Activated B cell treated with CpG ODN at 0.5 μM for 24 hours (primary cell): ENCODE measurements at regions not wholly inside any gene's neighbourhood (a gene's known extent, or its start where the extent isn't known, plus 50 kb on each side); places are given as distances from the start of the nearest gene placed in this dataset.

ENCODE experiments used
- ATAC-seq: fragments of 200-7000 bp; cut with Tn5 transposase; one replicate; pipeline ENCODE4 v1.10.0; 2021; ENCODE audit warnings: low read depth, mild to moderate bottlenecking, moderate library complexity
- CTCF ChIA-PET: fragments of 350-600 bp; sonication (Branson Sonifier 250); formaldehyde crosslinking; loops from one replicate; lab custom pipeline; 2021; ENCODE audit warnings: antibody characterized with exemption; lab: Charles Lee
- POLR2A ChIA-PET: fragments of 350-600 bp; sonication (Branson Sonifier 250); formaldehyde crosslinking; loops from one replicate; lab custom pipeline; 2021; ENCODE audit warnings: antibody characterized with exemption; lab: Charles Lee
- DNase-seq: peaks from one replicate; pipeline ENCODE4 v3.0.0; 2022
- H3K27ac Mint-ChIP-seq: one replicate; pipeline ENCODE4 v1.8.0; 2020; ENCODE audit warnings: mixed read lengths
- H3K27me3 Mint-ChIP-seq: one replicate; pipeline ENCODE4 v1.8.0; 2021; ENCODE audit warnings: mixed read lengths
- H3K36me3 Mint-ChIP-seq: one replicate; pipeline ENCODE4 v1.8.0; 2021; ENCODE audit warnings: low read depth, mixed read lengths
- H3K4me1 Mint-ChIP-seq: one replicate; pipeline ENCODE4 v1.8.0; 2021; ENCODE audit warnings: mixed read lengths
- H3K4me3 Mint-ChIP-seq: one replicate; pipeline ENCODE4 v1.8.0; 2020; ENCODE audit warnings: mild to moderate bottlenecking, mixed read lengths
- H3K9me3 Mint-ChIP-seq: one replicate; pipeline ENCODE4 v1.8.0; 2020; ENCODE audit warnings: mixed read lengths
- CTCF ChIP-seq: fragments of 200-600 bp; IDR thresholded peaks from one replicate; pipeline ENCODE4 v1.8.0; 2022; ENCODE audit warnings: antibody characterized with exemption, mild to moderate bottlenecking
- intact Hi-C: fragments of 100-400 bp; cut with micrococcal nuclease; formaldehyde crosslinking; loops from one replicate; pipeline ENCODE4 v1.15.1; 2024

- Mint-ChIP-seq H3K27me3 (no peaks in the 10 kb centered on the region), H3K4me3 (no peak overlapping the region), H3K36me3 (no peaks in the 10 kb centered on the region), H3K27ac (no peak overlapping the region), H3K4me1 (no peaks in the 10 kb centered on the region), H3K9me3 (peaks cover 8% of the 10 kb centered on the region)
- TF ChIP-seq CTCF = no peak
- intact Hi-C loops = no loop called here
- ATAC-seq (no peak), DNase-seq (no peak)
- ChIA-PET POLR2A (no interaction called here), CTCF (no interaction called here)
Measured at GRCh38 chr3:176075046-176075445, 1122.2 kb downstream of the TBL1XR1 start.

GRCh38 chr3:176074096-176074495, 1123.2 kb downstream of the TBL1XR1 start:
- ChIA-PET CTCF (no interaction called here), POLR2A (no interaction called here)
- Mint-ChIP-seq H3K4me1 (no peaks in the 10 kb centered on the region), H3K9me3 (peaks cover 8% of the 10 kb centered on the region), H3K27me3 (no peaks in the 10 kb centered on the region), H3K27ac (no peak overlapping the region), H3K36me3 (no peaks in the 10 kb centered on the region), H3K4me3 (no peak overlapping the region)
- intact Hi-C loops = no loop called here
- DNase-seq (no peak), ATAC-seq (no peak)
- no peak for TF ChIP-seq CTCF

- ATAC-seq (no peak), DNase-seq (no peak)
- intact Hi-C loops = no loop called here
- Mint-ChIP-seq H3K4me3 (no peak overlapping the region), H3K27ac (no peak overlapping the region), H3K9me3 (peaks cover 6% of the 10 kb centered on the region), H3K36me3 (no peaks in the 10 kb centered on the region), H3K4me1 (no peaks in the 10 kb centered on the region), H3K27me3 (no peaks in the 10 kb centered on the region)
- ChIA-PET CTCF (no interaction called here), POLR2A (no interaction called here)
- TF ChIP-seq CTCF = no peak
Measured at GRCh38 chr3:176071943-176072342, 1125.3 kb downstream of the TBL1XR1 start.

- no peaks in the 10 kb centered on the region for H3K36me3 Mint-ChIP-seq
- CTCF ChIA-PET = no interaction called here
- no peak overlapping the region for H3K4me3 Mint-ChIP-seq
- no peaks in the 10 kb centered on the region for H3K27me3 Mint-ChIP-seq
- no peak overlapping the region for H3K27ac Mint-ChIP-seq
- no peaks in the 10 kb centered on the region for H3K4me1 Mint-ChIP-seq
- DNase-seq (no peak), ATAC-seq (no peak)
- POLR2A ChIA-PET = no interaction called here
- no peaks in the 10 kb centered on the region for H3K9me3 Mint-ChIP-seq
- intact Hi-C loops = no loop called here
- TF ChIP-seq CTCF = no peak
Measured at GRCh38 chr3:176068750-176069149, 1128.5 kb downstream of the TBL1XR1 start.

GRCh38 chr3:176058856-176059255, 1138.4 kb downstream of the TBL1XR1 start:
- peaks cover 6% of the 10 kb centered on the region for H3K9me3 Mint-ChIP-seq
- POLR2A ChIA-PET = no interaction called here
- intact Hi-C loops = no loop called here
- CTCF ChIA-PET = no interaction called here
- no peaks in the 10 kb centered on the region for H3K4me1 Mint-ChIP-seq
- H3K27ac Mint-ChIP-seq = no peak overlapping the region
- no peaks in the 10 kb centered on the region for H3K27me3 Mint-ChIP-seq
- no peak for TF ChIP-seq CTCF
- no peaks in the 10 kb centered on the region for H3K36me3 Mint-ChIP-seq
- DNase-seq (no peak), ATAC-seq (no peak)
- H3K4me3 Mint-ChIP-seq = no peak overlapping the region
